Mesothelial cell of epicardium (in vitro differentiated cells): ENCODE measurements at regions not wholly inside any gene's neighbourhood (a gene's known extent, or its start where the extent isn't known, plus 50 kb on each side); places are given as distances from the start of the nearest gene placed in this dataset.

Experiments used
- DNase-seq, 2 experiments: peaks; one replicate each; pipeline ENCODE4 v3.0.0; 2021; ENCODE audit warnings: low spot score in 2 of 2; ENCODE audit not compliant: unreplicated experiment in 2 of 2
- H3K27ac Mint-ChIP-seq: 2 replicates; pipeline ENCODE4 v1.8.0; 2021; ENCODE audit warnings: mixed read lengths
- H3K27me3 Mint-ChIP-seq: 2 replicates; pipeline ENCODE4 v1.8.0; 2021; ENCODE audit warnings: low read depth, mixed read lengths
- H3K36me3 Mint-ChIP-seq: 2 replicates; pipeline ENCODE4 v1.8.0; 2021; ENCODE audit warnings: mixed read lengths
- H3K4me1 Mint-ChIP-seq: 2 replicates; pipeline ENCODE4 v1.8.0; 2021; ENCODE audit warnings: mixed read lengths
- H3K4me3 Mint-ChIP-seq: 2 replicates; pipeline ENCODE4 v1.8.0; 2021; ENCODE audit warnings: mild to moderate bottlenecking, moderate library complexity, mixed read lengths
- H3K9me3 Mint-ChIP-seq: 2 replicates; pipeline ENCODE4 v1.8.0; 2021; ENCODE audit warnings: mixed read lengths
- TF ChIP-seq, protein P1 (sequence below): fragments of 200-600 bp; sonication (generic); IDR thresholded peaks from one replicate; pipeline ENCODE4 v1.5.0; 2021; ENCODE audit warnings: antibody characterized with exemption; ENCODE audit not compliant: unreplicated experiment

DNA sequence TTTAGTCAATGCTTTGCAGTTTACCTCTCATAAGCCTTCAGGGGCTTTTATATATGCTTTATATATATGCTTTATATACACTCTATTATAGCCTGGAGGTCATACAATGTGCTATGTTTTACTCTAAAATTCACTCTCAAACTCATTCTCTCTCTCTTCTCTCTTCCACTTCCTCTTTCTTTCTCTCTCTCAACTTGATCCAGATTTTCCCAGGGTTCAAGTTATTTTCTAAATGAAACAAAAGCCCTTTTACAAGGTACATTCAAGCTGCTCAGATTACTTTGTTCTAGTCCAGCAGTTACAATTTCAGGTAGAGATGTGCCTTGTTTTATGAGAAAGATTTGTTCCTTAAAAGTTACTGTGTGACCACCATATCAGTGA lies 79.6 kb upstream of the ACP3 start:
- Mint-ChIP-seq H3K9me3 (peaks cover 11% of the 10 kb centered on the region), H3K4me1 (no peaks in the 10 kb centered on the region), H3K36me3 (no peaks in the 10 kb centered on the region), H3K27me3 (peaks cover 28% of the 10 kb centered on the region), H3K27ac (no peak overlapping the region), H3K4me3 (no peak overlapping the region)
- DNase-seq = no peak
- TF ChIP-seq, protein P1, sequence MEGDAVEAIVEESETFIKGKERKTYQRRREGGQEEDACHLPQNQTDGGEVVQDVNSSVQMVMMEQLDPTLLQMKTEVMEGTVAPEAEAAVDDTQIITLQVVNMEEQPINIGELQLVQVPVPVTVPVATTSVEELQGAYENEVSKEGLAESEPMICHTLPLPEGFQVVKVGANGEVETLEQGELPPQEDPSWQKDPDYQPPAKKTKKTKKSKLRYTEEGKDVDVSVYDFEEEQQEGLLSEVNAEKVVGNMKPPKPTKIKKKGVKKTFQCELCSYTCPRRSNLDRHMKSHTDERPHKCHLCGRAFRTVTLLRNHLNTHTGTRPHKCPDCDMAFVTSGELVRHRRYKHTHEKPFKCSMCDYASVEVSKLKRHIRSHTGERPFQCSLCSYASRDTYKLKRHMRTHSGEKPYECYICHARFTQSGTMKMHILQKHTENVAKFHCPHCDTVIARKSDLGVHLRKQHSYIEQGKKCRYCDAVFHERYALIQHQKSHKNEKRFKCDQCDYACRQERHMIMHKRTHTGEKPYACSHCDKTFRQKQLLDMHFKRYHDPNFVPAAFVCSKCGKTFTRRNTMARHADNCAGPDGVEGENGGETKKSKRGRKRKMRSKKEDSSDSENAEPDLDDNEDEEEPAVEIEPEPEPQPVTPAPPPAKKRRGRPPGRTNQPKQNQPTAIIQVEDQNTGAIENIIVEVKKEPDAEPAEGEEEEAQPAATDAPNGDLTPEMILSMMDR = no peak

GRCh38 chr3:132239587-132239986 lies 77.6 kb upstream of the ACP3 start:
- TF ChIP-seq, protein P1 = no peak
- no peaks in the 10 kb centered on the region for H3K4me1 Mint-ChIP-seq
- DNase-seq = no peak
- H3K36me3 Mint-ChIP-seq = no peaks in the 10 kb centered on the region
- H3K9me3 Mint-ChIP-seq = peaks cover 11% of the 10 kb centered on the region
- peaks cover 29% of the 10 kb centered on the region for H3K27me3 Mint-ChIP-seq
- H3K27ac Mint-ChIP-seq = no peak overlapping the region
- H3K4me3 Mint-ChIP-seq = no peak overlapping the region

GRCh38 chr3:132241776-132242514 lies 75.3 kb upstream of the ACP3 start:
- Mint-ChIP-seq H3K9me3 (peaks cover 11% of the 10 kb centered on the region), H3K27me3 (peaks cover 36% of the 10 kb centered on the region), H3K36me3 (no peaks in the 10 kb centered on the region), H3K4me1 (peaks cover 2% of the 10 kb centered on the region), H3K4me3 (no peak overlapping the region), H3K27ac (no peak overlapping the region)
- no peak for DNase-seq
- TF ChIP-seq, protein P1 = no peak

- no peak overlapping the region for H3K4me3 Mint-ChIP-seq
- H3K4me1 Mint-ChIP-seq = peaks cover 2% of the 10 kb centered on the region
- H3K27me3 Mint-ChIP-seq = peaks cover 36% of the 10 kb centered on the region
- no peak overlapping the region for H3K27ac Mint-ChIP-seq
- DNase-seq = no peak
- TF ChIP-seq, protein P1 = no peak
- H3K9me3 Mint-ChIP-seq = peaks cover 11% of the 10 kb centered on the region
- H3K36me3 Mint-ChIP-seq = no peaks in the 10 kb centered on the region
These were observed 74.4 kb upstream of the ACP3 start for GRCh38 chr3:132242790-132243189.

GRCh38 chr3:132245552-132246142 lies 71.6 kb upstream of the ACP3 start:
- H3K36me3 Mint-ChIP-seq = no peaks in the 10 kb centered on the region
- H3K27me3 Mint-ChIP-seq = peaks cover 24% of the 10 kb centered on the region
- no peak overlapping the region for H3K4me3 Mint-ChIP-seq
- no peak for DNase-seq
- H3K9me3 Mint-ChIP-seq = peaks cover 5% of the 10 kb centered on the region
- H3K27ac Mint-ChIP-seq = no peak overlapping the region
- H3K4me1 Mint-ChIP-seq = peaks cover 2% of the 10 kb centered on the region
- TF ChIP-seq, protein P1 = no peak
